Endothelial cell of umbilical vein (primary cell): ENCODE measurements at regions not wholly inside any gene's neighbourhood (a gene's known extent, or its start where the extent isn't known, plus 50 kb on each side); places are given as distances from the start of the nearest gene placed in this dataset.

Experiments
- BruUV-seq: library from RNA; stranded (reverse); fragments of 400-500 nt; replicated peaks from 2 replicates; lab custom pipeline; 2021; lab: Mats Ljungman, UMichigan
- CTCF ChIA-PET: fragments of 300-600, 350-600 bp; sonication (Branson Sonifier 250); formaldehyde crosslinking; loops from one replicate; lab custom pipeline; 2021; ENCODE audit warnings: antibody characterized with exemption, inconsistent platforms; lab: Charles Lee
- POLR2A ChIA-PET: fragments of 300-600, 350-600 bp; sonication (Branson Sonifier 250); formaldehyde crosslinking; loops from one replicate; lab custom pipeline; 2021; ENCODE audit warnings: antibody characterized with exemption, inconsistent platforms; lab: Charles Lee
- DNase-seq: peaks from one replicate; pipeline ENCODE4 v3.0.0-alpha.2; 2011; ENCODE audit warnings: low read depth, low spot score
- FAIRE-seq: peaks from 2 replicates; lab custom pipeline; 2011; peaks lifted over from hg19 to GRCh38; lab: Jason Lieb, UNC
- H2AFZ ChIP-seq: 2 replicates; pipeline ENCODE4 v1.6.0; 2012; ENCODE audit warnings: low read depth, low read length, control low read depth, inconsistent platforms
- H3K27ac ChIP-seq: 2 replicates; pipeline ENCODE4 v1.5.1; 2011; ENCODE audit warnings: low read depth, mild to moderate bottlenecking, control low read depth, low read length, moderate library complexity; ENCODE audit not compliant: insufficient read depth
- H3K27me3 ChIP-seq, 2 experiments: 2 replicates each; pipeline versions ENCODE4 v1.6.0 to v1.6.1; 2011; ENCODE audit warnings: low read length in 2 of 2, mixed read lengths in 1 of 2; ENCODE audit not compliant: control insufficient read depth in 2 of 2, insufficient read depth in 2 of 2
- H3K36me3 ChIP-seq, 2 experiments: 2 replicates in 1 of 2; 3 replicates in 1 of 2; pipeline ENCODE4 v1.5.1; 2011; ENCODE audit warnings: low read length in 2 of 2, mild to moderate bottlenecking in 1 of 2, moderate library complexity in 1 of 2; ENCODE audit not compliant: control insufficient read depth in 2 of 2, insufficient read depth in 2 of 2; ENCODE audit errors: extremely low read depth in 1 of 2
- H3K4me1 ChIP-seq: 3 replicates; pipeline ENCODE4 v1.5.1; 2011; ENCODE audit warnings: mild to moderate bottlenecking, low read length; ENCODE audit not compliant: control insufficient read depth, insufficient read depth; ENCODE audit errors: extremely low read depth
- H3K4me2 ChIP-seq: 2 replicates; pipeline ENCODE4 v1.6.1; 2011; ENCODE audit warnings: low read length, control low read depth, mixed read lengths; ENCODE audit not compliant: insufficient read depth
- H3K4me3 ChIP-seq, 3 experiments: fragments of 200-600 bp in 1 of 3; sonication (generic), shearing (Covaris generic) in 1 of 3; replicated peaks in 1 of 3; 2 replicates each; pipeline ENCODE4 v1.5.1; 2011 to 2016; ENCODE audit warnings: control low read depth in 3 of 3, low read length in 3 of 3, mild to moderate bottlenecking in 2 of 3, inconsistent platforms in 1 of 3, low read depth in 1 of 3, moderate library complexity in 1 of 3; ENCODE audit not compliant: insufficient read depth in 1 of 3
- H3K79me2 ChIP-seq: 2 replicates; pipeline ENCODE4 v1.6.0; 2012; ENCODE audit warnings: low read length, inconsistent platforms; ENCODE audit not compliant: control insufficient read depth, insufficient read depth
- H3K9ac ChIP-seq: replicated peaks from 2 replicates; pipeline ENCODE3; 2011; ENCODE audit warnings: low read length, control low read depth; ENCODE audit not compliant: insufficient read depth; ENCODE audit errors: extremely low read depth
- H3K9me1 ChIP-seq: replicated peaks from 3 replicates; pipeline ENCODE4 v1.6.0; 2011; ENCODE audit warnings: mild to moderate bottlenecking, low read length; ENCODE audit not compliant: control insufficient read depth, insufficient read depth; ENCODE audit errors: extremely low read depth
- H3K9me3 ChIP-seq: replicated peaks from 2 replicates; pipeline ENCODE4 v1.5.1; 2012; ENCODE audit warnings: low read length, inconsistent platforms; ENCODE audit not compliant: control insufficient read depth, insufficient read depth
- H4K20me1 ChIP-seq: replicated peaks from 2 replicates; pipeline ENCODE3; 2011; ENCODE audit warnings: mild to moderate bottlenecking, low read length; ENCODE audit not compliant: control insufficient read depth, insufficient read depth; ENCODE audit errors: extremely low read depth
- CTCF ChIP-seq, 2 donors: IDR thresholded peaks; 1 replicate in 1 of 2; 2 replicates in 1 of 2; pipeline ENCODE4 v1.5.1; 2011; ENCODE audit warnings: low read length in 2 of 2, mild to moderate bottlenecking in 2 of 2, moderate library complexity in 2 of 2, control low read depth in 1 of 2, inconsistent platforms in 1 of 2, low read depth in 1 of 2; ENCODE audit not compliant: insufficient read depth in 1 of 2; ENCODE audit errors: extremely low read depth in 1 of 2
- EZH2 ChIP-seq: IDR thresholded peaks from 2 replicates; pipeline ENCODE4 v1.6.1; 2012; ENCODE audit warnings: borderline replicate concordance, low read depth, mild to moderate bottlenecking, moderate library complexity, low read length, inconsistent platforms; ENCODE audit not compliant: severe bottlenecking
- FOS ChIP-seq: IDR thresholded peaks from 2 replicates; pipeline ENCODE4 v1.6.1; 2011; ENCODE audit warnings: mild to moderate bottlenecking, low read length, moderate library complexity, borderline replicate concordance; ENCODE audit not compliant: insufficient read depth
- GATA2 ChIP-seq: IDR thresholded peaks from 2 replicates; pipeline ENCODE4 v1.7.0; 2011; ENCODE audit warnings: low read depth, mild to moderate bottlenecking, moderate library complexity, mixed read lengths, low read length; ENCODE audit not compliant: insufficient read length, insufficient read depth
- JUN ChIP-seq: IDR thresholded peaks from 2 replicates; pipeline ENCODE4 v1.6.1; 2011; ENCODE audit warnings: borderline replicate concordance, low read depth; ENCODE audit not compliant: insufficient read length, insufficient read depth
- MAX ChIP-seq: IDR thresholded peaks from 2 replicates; pipeline ENCODE4 v1.6.1; 2011; ENCODE audit not compliant: insufficient read depth, insufficient read length
- MYC ChIP-seq: IDR thresholded peaks from one replicate; pipeline ENCODE4 v1.6.1; 2011; ENCODE audit warnings: mild to moderate bottlenecking, low read depth, low read length
- POLR2A ChIP-seq: IDR thresholded peaks from 2 replicates; pipeline ENCODE4 v1.6.1; 2012; ENCODE audit warnings: low read depth, mild to moderate bottlenecking, control low read depth, low read length
- POLR2AphosphoS5 ChIP-seq: IDR thresholded peaks from 2 replicates; pipeline ENCODE4 v1.6.1; 2012; ENCODE audit warnings: low read depth, mild to moderate bottlenecking, control low read depth, low read length, moderate library complexity; ENCODE audit not compliant: insufficient read depth
- dilution Hi-C: fragments of 300-500 bp; cut with MboI; formaldehyde crosslinking; loops from one replicate; pipeline ENCODE4 v1.15.0; 2019; ENCODE audit warnings: low sequenced_read_pairs; ENCODE audit not compliant: extremely low pct_ligation_motif_present
- intact Hi-C: fragments of 100-400 bp; cut with micrococcal nuclease; formaldehyde crosslinking; loops from one replicate; pipeline ENCODE4 v1.10.0; 2022

GRCh38 chr1:229984310-229984991 is 82.6 kb upstream of the GALNT2 start:
- no peak for FAIRE-seq
- Histone ChIP-seq H3K27ac (no peak overlapping the region), H3K4me1 (no peaks in the 10 kb centered on the region), H3K36me3 (no peaks in the 10 kb centered on the region), H3K9me1 (no peaks in the 10 kb centered on the region), H3K9ac (no peak overlapping the region), H3K27me3 (peaks cover 0 to 2% of the 10 kb centered on the region in 2 experiments), H2AFZ (no peak overlapping the region), H3K9me3 (no peaks in the 10 kb centered on the region), H3K4me3 (no peak overlapping the region), H3K79me2 (no peaks in the 10 kb centered on the region), H3K4me2 (no peak overlapping the region), H4K20me1 (no peaks in the 10 kb centered on the region)
- intact Hi-C loops: no loop called here
- POLR2A ChIA-PET: no interaction called here
- dilution Hi-C loops: no loop called here
- no TSS peak for BruUV-seq
- TF ChIP-seq JUN (no peak), GATA2 (no peak), EZH2 (no peak), MAX (no peak), CTCF (IDR thresholded peaks at IDR 0.05; ENCODE audit: extremely low read depth in 1 of 2, insufficient read depth in 1 of 2, low read depth in 1 of 2, low read length in 2 of 2) (no peak), POLR2AphosphoS5 (no peak), MYC (no peak), POLR2A (no peak), FOS (no peak)
- CTCF ChIA-PET: interaction anchor here (1.1 kb wide), 1 partner anchor 9 kb away, joined by 3 read pairs; no protein-coding TSS in a partner anchor
- DNase-seq: no peak
